ENCODE measurements at regions not wholly inside any gene's neighbourhood (a gene's known extent, or its start where the extent isn't known, plus 50 kb on each side); places are given as distances from the start of the nearest gene placed in this dataset.

DNA sequence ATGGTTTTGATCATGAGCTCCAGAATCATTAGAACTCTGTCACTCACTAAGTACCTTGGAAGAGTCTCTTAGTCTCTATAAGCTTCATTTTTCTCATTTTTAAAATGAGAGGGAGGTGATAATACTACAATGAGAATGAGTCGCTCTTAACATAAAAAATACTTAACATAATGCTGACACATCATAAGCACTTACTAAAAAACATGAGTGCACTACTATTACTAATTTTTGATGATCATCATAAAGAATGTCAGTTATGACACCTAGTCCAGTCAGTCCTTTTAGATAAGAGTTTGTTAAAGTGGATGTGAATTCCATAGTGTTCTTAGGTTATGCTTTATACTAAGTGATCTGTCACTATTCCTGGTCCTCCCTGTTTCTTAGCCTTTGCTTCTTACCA, 200.4 kb upstream of the SLC24A2 start:
- ChIA-PET POLR2A (ENCODE audit: partially characterized antibody) (no interaction called here), CTCF (ENCODE audit: partially characterized antibody) (no interaction called here)
- Histone ChIP-seq H3K36me3 (ENCODE audit: control insufficient read depth in 2 of 4, insufficient read depth in 4 of 4, low read length in 3 of 4) (no peaks in the 10 kb centered on the region), H2BK5ac (ENCODE audit: low read depth, low read length) (no peak overlapping the region), H3K4me2 (ENCODE audit: insufficient read depth in 1 of 2, low read depth in 2 of 2, low read length in 2 of 2) (no peak overlapping the region), H3K18ac (ENCODE audit: extremely low read depth, low read length) (no peak overlapping the region), H2AFZ (ENCODE audit: low read length) (no peak overlapping the region), H3K23ac (ENCODE audit: insufficient read length) (no peak overlapping the region), H2BK12ac (ENCODE audit: low read depth, low read length) (no peak overlapping the region), H3K9me3 (ENCODE audit: insufficient read depth in 2 of 2, low read depth in 1 of 2, low read length in 1 of 2) (no peaks in the 10 kb centered on the region), H3K9ac (replicated peaks in 1 of 4; ENCODE audit: extremely low read depth in 1 of 4, low read depth in 3 of 4, low read length in 3 of 4) (no peak overlapping the region), H3K27ac (ENCODE audit: low read depth, low read length) (no peak overlapping the region), H3K4ac (replicated peaks; ENCODE audit: insufficient read length, low read depth, low read length) (no peak overlapping the region), H3K14ac (ENCODE audit: insufficient read length) (no peak overlapping the region), H2AK5ac (ENCODE audit: low read depth, low read length) (no peak overlapping the region), H3K56ac (replicated peaks; ENCODE audit: insufficient read length, low read depth, low read length) (no peak overlapping the region), H2BK20ac (ENCODE audit: low read length) (no peak overlapping the region), H4K5ac (ENCODE audit: insufficient read length, low read depth, low read length) (no peak overlapping the region), H3K79me2 (ENCODE audit: control insufficient read depth in 1 of 2, insufficient read depth in 2 of 2, low read length in 2 of 2) (no peaks in the 10 kb centered on the region), H2BK15ac (ENCODE audit: low read length) (no peak overlapping the region), H4K8ac (ENCODE audit: extremely low read depth, insufficient read depth, low read length) (no peak overlapping the region), H2BK120ac (replicated peaks; ENCODE audit: low read depth, low read length) (no peak overlapping the region), H3K4me1 (replicated peaks in 1 of 4; ENCODE audit: control insufficient read depth in 3 of 4, insufficient read depth in 4 of 4, low read length in 3 of 4) (no peaks in the 10 kb centered on the region), H4K20me1 (replicated peaks in 1 of 2; ENCODE audit: control insufficient read depth in 1 of 2, insufficient read depth in 2 of 2, low read length in 2 of 2) (no peaks in the 10 kb centered on the region), H4K91ac (replicated peaks; ENCODE audit: insufficient read length, low read length) (no peak overlapping the region), H3K79me1 (ENCODE audit: low read depth, low read length) (no peaks in the 10 kb centered on the region), H3K27me3 (replicated peaks in 1 of 4; ENCODE audit: control insufficient read depth in 3 of 4, extremely low read depth in 1 of 4, insufficient read depth in 3 of 4, low read length in 3 of 4) (no peaks in the 10 kb centered on the region), H3K23me2 (ENCODE audit: low read depth, low read length) (no peaks in the 10 kb centered on the region), H3K4me3 (ENCODE audit: extremely low read depth in 1 of 4, insufficient read depth in 2 of 4, low read depth in 3 of 4, low read length in 4 of 4) (no peak overlapping the region)
- no peak for TF ChIP-seq KDM1A (IDR thresholded peaks at IDR 0.05; ENCODE audit: borderline replicate concordance, low read length)
- no peak for TF ChIP-seq CEBPB (IDR thresholded peaks at IDR 0.05; ENCODE audit: low read depth, low read length)
- TF ChIP-seq, protein P1, sequence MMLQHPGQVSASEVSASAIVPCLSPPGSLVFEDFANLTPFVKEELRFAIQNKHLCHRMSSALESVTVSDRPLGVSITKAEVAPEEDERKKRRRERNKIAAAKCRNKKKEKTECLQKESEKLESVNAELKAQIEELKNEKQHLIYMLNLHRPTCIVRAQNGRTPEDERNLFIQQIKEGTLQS (IDR thresholded peaks at IDR 0.05; ENCODE audit: insufficient read depth, low read depth, low read length), result no peak
- no peak for TF ChIP-seq HDAC2 (IDR thresholded peaks at IDR 0.05; ENCODE audit: borderline replicate concordance in 1 of 2, low read depth in 2 of 2, low read length in 2 of 2)
- no peak for TF ChIP-seq JUN (IDR thresholded peaks at IDR 0.05; ENCODE audit: low read depth, low read length)
- no peak for TF ChIP-seq MAFK (IDR thresholded peaks at IDR 0.05; ENCODE audit: low read depth, low read length)
- no peak for TF ChIP-seq GTF2F1 (IDR thresholded peaks at IDR 0.05; ENCODE audit: borderline replicate concordance, low read depth, low read length)
- no peak for TF ChIP-seq RXRA (IDR thresholded peaks at IDR 0.05; ENCODE audit: insufficient read depth, low read depth, low read length)
- TF ChIP-seq SP4 (IDR thresholded peaks at IDR 0.05; ENCODE audit: low read length), result no peak
- TF ChIP-seq YY1 (IDR thresholded peaks at IDR 0.05; ENCODE audit: low read depth, low read length), result no peak
- TF ChIP-seq BACH1 (IDR thresholded peaks at IDR 0.05; ENCODE audit: low read length), result no peak
- no peak for TF ChIP-seq EZH2 (IDR thresholded peaks at IDR 0.05; ENCODE audit: low read depth, low read length, severe bottlenecking)
- 93% methylated on average over 1 of the region's 1 CpG; no CpG with 5 or more reads in 1 of the 2 experiments for WGBS, 2 experiments (ENCODE audit: extremely low coverage in 1 of 2, insufficient coverage in 1 of 2, insufficient read length in 1 of 2, insufficient replicate concordance in 2 of 2, low coverage in 1 of 2, low lambda C conversion rate in 2 of 2, missing lambda C conversion rate in 1 of 2)
- FAIRE-seq (no peak), DNase-seq (ENCODE audit: low read depth in 1 of 2, low spot score in 2 of 2) (no peak)

Data from H1 (cell line).